ENCODE measurements at regions not wholly inside any gene's neighbourhood (a gene's known extent, or its start where the extent isn't known, plus 50 kb on each side); places are given as distances from the start of the nearest gene placed in this dataset.
"Not testable (repeated sequence)": the region's sequence is repeated elsewhere in the genome, so short reads cannot be mapped to it uniquely, and the experiment has no call there.

DNA sequence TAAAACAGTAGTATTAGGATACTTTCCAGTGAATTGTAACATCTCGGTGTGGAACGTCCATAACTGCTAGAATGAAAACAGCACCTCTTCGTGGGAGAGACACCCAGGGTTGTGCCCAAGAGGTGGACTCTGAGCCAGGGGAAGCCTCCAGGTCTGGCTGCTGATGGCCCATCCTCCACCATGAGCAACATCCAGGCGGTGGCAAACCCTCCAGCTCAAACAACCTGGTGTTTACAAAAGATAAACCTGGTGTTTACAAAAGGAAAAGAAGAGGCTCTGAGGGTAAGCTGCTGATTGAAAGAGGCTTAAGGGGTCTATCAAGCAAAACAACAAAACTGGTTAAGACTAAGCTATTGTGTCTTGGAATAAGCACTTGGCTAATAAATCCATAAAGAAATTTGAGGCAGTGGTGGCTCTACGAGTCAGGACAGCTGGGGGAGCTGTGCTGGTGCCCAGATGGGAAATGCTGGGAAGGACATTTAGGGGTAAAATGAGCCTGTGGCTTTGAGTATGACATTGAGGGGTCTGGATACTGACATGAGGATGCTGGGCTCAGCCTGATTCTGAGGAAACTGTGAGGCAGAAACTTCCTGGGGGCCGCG lies 909.0 kb downstream of the BRD1 start:
- TF ChIP-seq, protein P1, sequence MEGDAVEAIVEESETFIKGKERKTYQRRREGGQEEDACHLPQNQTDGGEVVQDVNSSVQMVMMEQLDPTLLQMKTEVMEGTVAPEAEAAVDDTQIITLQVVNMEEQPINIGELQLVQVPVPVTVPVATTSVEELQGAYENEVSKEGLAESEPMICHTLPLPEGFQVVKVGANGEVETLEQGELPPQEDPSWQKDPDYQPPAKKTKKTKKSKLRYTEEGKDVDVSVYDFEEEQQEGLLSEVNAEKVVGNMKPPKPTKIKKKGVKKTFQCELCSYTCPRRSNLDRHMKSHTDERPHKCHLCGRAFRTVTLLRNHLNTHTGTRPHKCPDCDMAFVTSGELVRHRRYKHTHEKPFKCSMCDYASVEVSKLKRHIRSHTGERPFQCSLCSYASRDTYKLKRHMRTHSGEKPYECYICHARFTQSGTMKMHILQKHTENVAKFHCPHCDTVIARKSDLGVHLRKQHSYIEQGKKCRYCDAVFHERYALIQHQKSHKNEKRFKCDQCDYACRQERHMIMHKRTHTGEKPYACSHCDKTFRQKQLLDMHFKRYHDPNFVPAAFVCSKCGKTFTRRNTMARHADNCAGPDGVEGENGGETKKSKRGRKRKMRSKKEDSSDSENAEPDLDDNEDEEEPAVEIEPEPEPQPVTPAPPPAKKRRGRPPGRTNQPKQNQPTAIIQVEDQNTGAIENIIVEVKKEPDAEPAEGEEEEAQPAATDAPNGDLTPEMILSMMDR (IDR thresholded peaks at IDR 0.05) = no peak
- DNase-seq (ENCODE audit: low spot score) (no peak), ATAC-seq (ENCODE audit: low FRiP score) (no peak)

- not testable (repeated sequence) for ATAC-seq (ENCODE audit: low FRiP score); DNase-seq (ENCODE audit: low spot score)
Observed at GRCh38 chr22:48912356-48913066, 915.2 kb downstream of the BRD1 start.

DNA sequence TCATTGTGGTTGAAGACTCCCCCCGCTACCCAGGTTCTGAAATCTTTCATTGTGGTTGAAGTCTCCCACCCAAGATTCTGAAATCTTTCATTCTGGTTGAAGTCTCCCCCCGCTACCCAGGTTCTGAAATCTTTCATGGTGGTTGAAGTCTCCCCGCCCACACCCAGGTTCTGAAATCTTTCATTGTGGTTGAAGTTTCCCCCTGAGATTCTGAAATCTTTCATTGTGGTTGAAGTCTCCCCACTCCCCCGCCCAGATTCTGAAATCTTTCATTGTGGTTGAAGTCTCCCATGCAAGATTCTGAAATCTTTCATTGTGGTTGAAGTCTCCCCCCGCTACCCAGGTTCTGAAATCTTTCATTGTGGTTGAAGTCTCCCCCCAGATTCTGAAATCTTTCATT lies 916.0 kb downstream of the BRD1 start:
- not testable (repeated sequence) for ATAC-seq (ENCODE audit: low FRiP score); DNase-seq (ENCODE audit: low spot score)

DNA sequence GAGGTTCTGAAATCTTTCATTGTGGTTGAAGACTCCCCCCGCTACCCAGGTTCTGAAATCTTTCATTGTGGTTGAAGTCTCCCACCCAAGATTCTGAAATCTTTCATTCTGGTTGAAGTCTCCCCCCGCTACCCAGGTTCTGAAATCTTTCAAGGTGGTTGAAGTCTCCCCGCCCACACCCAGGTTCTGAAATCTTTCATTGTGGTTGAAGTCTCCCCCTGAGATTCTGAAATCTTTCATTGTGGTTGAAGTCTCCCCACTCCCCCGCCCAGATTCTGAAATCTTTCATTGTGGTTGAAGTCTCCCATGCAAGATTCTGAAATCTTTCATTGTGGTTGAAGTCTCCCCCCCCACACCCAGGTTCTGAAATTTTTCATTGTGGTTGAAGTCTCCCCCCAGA lies 916.6 kb downstream of the BRD1 start:
- ATAC-seq (ENCODE audit: low FRiP score); DNase-seq (ENCODE audit: low spot score): not testable (repeated sequence)

GRCh38 chr22:48908547-48908946 lies 919.1 kb downstream of the BRD1 start:
- TF ChIP-seq, protein P1 (IDR thresholded peaks at IDR 0.05) = no peak
- ATAC-seq (ENCODE audit: low FRiP score) = no peak

GRCh38 chr22:48907591-48907990 lies 920.1 kb downstream of the BRD1 start:
- ATAC-seq (ENCODE audit: low FRiP score) (no peak), DNase-seq (ENCODE audit: low spot score) (no peak)
- TF ChIP-seq, protein P1 (IDR thresholded peaks at IDR 0.05) = no peak

More at GRCh38 chr22:48908547-48908946, 919.1 kb downstream of the BRD1 start:
- DNase-seq (ENCODE audit: low spot score) = no peak

DNA sequence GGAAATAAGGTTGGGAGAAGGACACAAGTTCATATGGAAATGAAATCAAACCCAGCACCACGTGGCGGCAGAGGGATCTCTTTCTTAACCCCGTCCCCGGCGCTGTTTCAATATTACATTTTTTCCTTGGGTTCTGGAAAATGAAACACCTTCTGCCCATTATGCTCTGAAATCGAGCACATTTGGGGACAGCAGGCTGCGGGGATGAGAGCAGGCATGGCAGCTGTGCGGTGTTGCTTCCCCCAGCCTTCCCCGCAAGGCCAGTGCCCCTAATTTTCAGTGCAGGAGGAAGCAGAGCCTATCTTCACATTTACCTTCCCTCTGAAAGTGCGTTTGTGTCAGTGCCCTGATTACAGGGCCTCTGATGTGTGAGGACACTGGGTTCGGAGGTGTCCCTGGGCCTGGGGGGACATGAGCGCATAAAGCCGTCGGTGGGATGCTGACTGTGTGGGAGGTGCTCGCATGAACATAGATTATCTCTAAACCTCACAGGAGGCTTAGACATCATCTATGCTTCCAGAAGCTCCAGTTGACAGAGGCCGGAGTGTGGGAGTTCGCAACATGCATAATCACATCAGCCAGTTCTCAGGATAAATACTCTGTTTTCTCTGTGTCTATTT lies 921.3 kb downstream of the BRD1 start:
- DNase-seq (ENCODE audit: low spot score) (no peak), ATAC-seq (ENCODE audit: low FRiP score) (no peak)
- TF ChIP-seq, protein P1 (IDR thresholded peaks at IDR 0.05) = no peak

DNA sequence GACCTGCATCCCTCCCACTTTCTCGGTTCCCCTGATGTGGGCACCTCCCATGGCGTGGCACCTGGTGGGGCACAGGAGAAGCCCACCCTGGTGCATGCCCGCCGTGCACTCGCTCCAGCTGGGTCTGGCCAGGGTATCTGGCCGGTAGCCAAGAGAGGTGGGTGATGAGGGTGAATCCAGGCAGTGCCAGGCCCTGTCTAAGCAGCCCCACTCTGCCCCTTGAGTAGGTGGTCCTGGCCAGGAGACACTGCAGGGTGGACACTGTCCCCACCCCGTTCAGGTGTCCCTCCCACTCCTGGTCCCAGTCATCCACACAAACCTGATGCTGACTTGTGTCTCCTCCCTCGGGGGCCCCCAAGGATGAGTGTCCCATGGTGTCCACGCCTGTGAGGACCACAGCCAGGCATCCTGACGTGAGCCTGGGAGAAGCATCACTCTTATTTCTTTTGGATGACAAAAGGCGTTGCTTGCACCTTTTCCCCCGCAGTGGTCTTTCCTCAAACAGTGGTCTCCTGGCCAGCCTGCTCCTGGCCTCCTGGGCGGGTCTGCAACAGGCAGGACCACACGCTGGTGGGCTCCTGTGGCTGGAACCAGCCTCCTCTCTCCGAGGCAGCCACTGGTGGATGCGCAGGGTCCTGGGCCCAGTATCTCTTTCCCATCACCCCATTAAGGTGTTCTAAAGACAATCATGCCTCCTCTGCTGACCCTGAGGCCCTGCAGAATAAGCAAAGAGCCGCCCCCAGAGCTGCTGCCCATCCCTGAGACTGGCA lies 922.3 kb downstream of the BRD1 start:
- TF ChIP-seq, protein P1 (IDR thresholded peaks at IDR 0.05) = no peak
- no peak for ATAC-seq (ENCODE audit: low FRiP score)
- no peak for DNase-seq (ENCODE audit: low spot score)

Data from omental fat pad (tissue), 3 donors.